Stimulated activated CD4-positive, alpha-beta T cell treated with anti-CD3 and anti-CD28 coated beads, Interleukin-1b, Interleukin-23, amount 100 ng/mL, for 48 hours (primary cell): ENCODE measurements at regions not wholly inside any gene's neighbourhood (a gene's known extent, or its start where the extent isn't known, plus 50 kb on each side); places are given as distances from the start of the nearest gene placed in this dataset.

ENCODE experiments used
- DNase-seq: peaks from one replicate; pipeline ENCODE4 v3.0.0-alpha.2; 2020

DNA sequence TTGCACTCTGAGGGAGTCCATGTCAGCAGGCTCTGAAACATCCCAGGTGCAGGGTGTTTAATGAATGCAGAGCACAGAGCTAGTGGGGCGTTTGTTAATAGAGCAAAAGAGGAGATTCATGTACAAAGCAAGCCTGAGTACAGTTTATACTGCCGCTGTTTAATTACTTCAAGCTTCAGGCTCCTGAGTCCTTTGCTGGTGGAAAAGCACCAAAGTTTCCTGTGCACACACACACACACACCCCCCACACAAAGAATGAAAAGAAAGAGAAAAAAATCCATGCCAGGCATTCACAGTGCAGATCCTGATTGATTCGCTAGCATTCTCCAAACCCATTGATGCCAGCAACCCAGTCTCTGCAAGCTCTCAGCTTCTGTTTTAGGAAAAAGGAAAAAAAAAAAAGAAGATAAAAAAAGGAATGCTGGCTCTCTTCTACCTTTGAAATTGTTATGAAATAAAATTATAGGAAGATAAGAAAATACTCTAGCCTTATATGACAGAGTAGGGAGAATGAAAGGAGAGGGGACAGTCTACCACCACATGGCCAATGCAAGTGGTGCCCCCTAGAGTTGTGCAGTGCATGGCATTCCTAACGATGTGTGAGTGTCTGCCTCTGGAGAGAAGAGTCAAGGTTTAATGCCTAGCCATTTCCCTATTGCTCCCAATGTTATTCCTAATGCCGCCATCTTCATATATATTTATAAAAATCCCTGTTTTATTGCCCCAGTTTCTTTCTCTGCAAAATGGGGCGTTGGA, 216.5 kb downstream of the TMEM114 start:
- no peak for DNase-seq

DNA sequence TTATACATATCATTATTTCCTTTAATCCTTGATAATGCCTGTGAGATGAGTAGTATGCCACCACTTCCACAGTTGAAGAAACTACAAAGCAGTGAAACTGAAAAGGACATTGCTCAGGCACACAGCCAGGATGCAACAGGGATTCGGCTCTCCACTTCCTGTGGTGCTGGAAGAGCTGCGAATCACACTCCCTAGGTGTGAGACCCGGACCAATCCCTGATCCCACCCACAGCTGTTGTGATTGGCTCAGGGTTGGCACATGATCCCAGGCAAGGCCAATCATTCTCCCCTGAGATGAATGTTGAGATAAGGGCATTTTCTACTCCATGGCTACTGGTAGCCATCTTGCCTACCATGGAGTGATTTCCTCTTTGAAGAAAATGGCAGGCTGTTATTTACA, 218.2 kb downstream of the TMEM114 start:
- DNase-seq = no peak

DNA sequence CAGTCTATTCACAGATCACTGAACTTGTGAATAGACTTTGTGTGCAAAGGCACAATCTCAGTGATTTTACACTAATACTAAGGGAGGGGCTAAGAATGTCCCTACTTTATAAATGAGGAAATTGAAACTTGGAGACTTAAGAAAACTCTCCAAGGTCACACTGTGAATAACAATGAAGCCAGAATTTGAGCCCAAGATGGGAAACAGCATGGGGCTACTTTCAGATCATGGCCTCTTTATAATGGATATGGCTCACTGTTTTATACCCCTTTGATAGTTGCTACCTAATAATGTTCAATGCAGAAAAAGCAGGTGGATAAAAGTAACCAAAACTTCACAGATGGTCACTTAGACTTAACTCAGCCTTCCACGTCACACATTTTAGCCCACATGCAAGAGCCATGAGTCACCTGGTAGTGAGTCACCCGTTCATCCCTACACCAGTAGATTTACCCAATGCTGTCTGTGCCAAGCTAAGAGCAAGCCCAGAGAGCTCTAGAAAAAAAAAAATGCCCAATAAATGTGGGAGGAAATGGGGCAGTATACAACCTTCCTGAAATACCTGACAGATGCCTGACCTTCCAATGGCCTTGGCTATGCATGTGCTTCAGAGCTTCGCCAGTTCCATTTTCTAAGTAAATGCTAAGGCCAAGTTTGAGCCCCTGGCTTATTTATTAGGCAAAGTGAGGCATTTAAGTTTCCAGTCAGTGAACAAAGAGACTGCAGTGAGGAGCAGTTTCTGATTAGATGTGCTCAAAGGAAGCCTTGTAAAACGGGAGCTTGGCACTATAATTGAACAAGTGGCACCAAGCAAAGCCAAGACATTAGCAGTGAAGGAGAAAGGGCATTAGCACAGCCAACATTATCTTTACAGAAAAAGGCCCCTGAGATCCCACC, 219.7 kb downstream of the TMEM114 start:
- no peak for DNase-seq

DNA sequence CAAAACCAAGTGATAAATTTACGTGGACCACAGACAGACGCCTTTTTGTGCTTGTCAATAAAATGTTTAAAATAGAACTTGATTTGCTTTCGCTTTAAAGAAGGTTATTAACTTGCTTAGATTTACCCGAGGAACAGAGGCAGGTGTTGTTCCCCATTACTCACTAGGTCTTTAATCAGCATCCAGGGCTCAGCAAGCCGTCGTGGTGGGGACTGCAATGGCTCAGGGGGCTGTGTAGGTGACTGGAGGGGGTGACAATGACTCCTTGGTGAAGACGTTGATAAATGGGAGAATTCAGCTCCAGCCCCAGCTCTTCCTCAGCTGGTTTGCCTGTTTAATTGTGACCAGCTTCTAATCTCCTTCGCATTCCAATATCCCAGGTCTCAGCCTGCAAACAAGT, 231.4 kb downstream of the TMEM114 start:
- no peak for DNase-seq

DNA sequence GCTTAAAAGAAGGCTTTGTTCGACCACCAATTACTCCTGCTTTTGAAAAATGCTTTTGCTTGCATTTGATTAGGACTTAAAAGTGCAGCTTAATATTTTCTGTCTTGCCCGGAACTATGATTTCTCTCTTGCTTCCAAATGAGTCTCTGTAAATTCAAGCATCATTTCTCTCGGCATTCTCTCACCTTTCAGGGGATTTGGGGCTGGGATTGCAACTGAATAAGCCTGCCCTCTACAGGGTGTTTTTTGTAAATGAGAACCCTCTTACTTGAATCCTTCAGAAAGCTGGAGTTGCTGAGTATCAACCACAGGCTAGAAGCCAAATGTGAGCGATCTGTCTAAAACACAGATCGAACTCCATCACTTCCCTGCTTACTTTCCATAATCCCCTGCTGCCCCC, 234.6 kb downstream of the TMEM114 start:
- DNase-seq = no peak

DNA sequence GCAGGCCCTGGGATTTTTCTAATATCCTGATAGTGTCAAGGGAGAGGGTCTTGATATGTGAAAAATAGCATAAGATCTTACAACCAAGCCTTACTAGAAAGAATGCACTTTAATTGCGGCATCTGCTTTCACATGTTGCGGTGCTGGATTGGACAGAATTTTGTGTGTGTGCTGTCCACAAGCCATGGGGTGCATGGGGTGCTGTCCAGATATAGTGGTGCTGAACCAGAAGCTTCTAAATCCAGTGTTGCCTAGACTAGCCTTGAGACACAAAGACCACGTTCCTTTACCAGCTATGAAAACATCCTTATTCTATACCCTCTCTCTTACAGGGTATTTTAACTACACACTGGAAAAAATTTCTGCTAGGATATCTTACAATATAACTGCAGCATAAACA, 244.0 kb downstream of the TMEM114 start:
- DNase-seq = no peak

DNA sequence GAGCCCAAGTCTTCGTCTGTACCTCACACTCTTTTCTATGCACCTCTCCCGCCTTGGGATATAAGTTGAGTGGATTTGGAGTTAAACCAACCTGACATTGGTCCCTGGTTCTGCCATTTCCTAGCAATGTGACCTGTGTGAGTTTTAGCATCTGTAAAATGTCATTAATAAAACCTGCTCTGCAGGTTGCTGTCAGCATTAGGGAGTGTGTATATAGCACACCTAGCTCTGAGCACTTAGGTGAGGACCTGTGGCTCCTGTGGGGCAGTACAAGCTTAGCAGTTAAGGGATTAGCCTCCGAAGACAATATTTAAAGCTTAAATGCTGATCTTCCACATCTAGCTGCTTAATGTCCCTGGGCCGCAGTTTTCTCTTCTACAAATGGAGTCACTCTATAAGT, 248.0 kb downstream of the TMEM114 start:
- no peak for DNase-seq

DNA sequence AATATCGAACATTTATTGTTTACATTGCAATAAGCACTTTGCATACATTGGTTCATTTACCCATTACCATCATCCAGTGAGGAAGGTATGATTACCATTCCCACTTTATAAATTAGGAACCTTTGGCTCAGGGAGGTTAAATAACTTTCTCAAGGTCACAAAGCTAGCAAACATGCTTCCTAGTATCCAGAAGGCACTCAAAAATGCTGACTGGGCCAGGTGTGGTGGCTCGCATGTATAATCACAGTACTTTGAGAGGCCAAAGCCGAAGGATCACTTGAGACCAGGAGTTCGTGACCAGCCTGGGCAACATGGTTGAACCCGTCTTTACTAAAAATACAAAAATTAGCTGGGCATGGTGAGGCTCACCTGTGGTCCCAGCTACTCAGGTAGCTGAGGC, 259.6 kb downstream of the TMEM114 start:
- no peak for DNase-seq

DNA sequence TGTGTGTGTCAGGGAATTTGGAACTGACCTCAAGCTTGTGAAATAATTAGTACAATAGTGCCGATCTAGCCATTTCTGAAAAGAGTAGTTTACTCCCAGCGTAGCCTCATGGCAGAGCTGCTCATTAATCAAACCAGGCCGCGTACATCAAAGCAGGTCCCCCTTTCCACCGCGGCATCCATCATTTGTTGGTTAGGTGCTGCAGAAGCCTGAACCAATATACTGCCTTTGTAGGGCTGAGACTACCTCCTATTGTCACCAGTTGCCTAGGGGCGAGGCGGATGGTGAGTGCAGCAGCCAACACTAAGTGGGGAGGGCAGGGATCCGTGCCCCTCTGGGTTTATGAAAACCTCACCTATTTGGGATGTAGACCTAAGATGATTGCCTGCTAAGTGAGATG, 264.1 kb downstream of the TMEM114 start:
- no peak for DNase-seq

DNA sequence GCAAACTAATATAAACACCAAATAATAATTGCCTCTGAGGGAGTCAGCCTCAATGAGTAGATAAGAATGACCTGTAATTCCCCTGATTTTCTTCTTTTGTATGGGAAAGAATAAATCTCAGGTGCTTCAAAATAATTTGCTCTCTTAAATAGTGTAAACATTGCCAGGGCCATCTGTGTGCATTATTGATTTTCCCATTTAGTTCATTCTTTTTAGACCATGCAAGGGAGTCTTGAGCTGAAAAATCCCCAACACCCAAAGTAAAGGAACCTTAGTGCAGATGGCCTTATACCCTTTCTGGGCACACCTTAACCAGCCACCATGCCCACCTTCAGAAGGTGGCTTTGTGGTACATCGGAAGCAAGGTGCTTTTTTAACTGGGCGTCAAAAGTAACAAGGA, 267.2 kb downstream of the TMEM114 start:
- no peak for DNase-seq

DNA sequence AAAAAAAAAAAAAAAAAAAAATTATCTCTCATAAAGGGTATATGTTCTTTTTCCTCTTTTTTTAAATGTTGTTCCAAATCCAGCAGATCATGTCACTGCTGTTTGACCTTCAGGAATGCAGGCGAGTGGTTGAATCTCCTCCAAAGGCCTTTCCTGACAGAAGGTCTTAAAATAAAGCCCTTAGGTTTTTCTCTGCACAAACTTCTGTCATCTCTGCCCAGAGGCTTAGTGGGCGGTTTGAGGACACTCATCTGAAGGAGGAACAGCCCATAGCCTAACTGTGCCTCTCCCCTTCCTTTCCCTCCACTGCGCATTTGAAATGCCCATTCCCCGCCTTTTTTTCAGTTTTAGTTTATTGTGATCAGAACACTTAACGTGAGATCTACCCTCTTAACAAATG, 270.2 kb downstream of the TMEM114 start:
- DNase-seq = no peak

DNA sequence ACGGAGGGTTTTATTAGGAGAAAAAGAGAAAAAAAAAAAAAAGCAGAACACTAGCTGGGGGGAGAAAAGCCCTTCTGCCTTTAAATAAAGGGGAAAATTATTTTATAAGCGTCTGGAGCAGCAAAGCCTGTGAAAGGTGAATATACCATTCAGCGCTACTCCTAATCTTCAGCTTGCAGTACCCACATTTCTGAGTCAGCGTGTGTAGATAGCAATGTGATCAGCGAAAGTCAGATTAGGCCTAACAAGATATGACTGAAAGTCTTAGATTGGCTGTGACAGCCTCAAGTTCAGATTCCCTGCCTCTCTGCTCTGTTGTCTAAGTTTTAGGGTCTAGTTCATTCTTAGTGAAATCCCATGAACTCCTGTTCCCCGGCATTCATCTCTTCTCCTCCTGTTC, 279.5 kb downstream of the TMEM114 start:
- DNase-seq = no peak

DNA sequence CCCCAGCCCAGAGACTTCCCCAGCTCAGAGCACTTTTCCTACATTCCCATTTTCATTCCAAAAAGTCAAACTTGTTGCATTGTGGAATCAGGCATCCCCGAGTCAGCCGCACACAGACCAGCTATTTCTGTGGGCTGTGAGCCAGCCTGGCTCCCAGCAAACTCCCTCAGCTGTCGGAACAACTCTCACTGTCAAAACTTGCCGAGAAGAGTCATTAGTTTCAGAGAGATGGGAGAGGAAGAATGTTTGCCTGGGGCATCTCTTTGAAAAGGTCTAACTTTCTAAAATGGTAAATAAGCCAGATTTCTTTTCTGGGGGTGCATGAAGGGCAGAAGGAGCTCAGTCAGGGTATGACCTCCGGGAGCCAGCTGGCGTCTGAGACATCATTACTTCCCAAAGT, 280.0 kb downstream of the TMEM114 start:
- no peak for DNase-seq

DNA sequence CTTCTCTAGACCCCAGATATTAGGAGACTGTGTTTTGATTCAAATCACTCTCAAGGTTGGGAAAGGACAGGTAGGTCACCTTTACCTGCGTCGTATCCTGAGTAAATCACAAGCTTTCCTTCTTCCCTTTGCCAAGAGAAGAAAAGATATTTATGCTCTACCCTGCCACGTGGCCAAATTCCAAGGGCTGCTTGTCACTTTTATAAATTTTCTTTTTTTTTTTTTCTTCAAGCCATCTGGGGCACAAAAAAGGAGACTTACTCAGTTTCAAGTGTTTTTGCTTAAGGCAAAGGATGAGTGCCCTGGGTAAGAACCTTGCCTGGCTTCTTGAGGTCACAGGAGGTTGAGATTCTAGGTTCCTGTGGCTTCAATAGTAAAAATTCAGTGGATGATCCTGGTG, 285.1 kb downstream of the TMEM114 start:
- DNase-seq = no peak

DNA sequence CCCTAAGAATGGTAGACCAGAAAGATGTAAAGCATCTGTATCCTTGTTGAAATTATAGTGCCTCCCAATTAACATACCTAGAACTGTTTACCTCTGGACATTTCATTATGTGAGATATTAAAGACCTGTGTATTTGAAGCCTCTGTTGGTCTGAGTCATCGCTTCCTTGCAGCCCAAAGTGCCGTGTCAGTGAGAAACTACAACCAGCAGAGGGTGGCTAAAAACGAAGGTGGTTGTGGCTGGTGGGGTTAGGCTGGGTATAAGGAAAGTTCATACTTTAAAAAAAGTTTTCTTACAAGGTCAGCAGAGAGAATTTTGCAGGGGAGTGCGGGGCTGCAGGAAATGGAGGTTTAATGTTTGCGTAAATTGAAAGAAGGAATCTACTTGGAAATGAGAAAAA, 290.7 kb downstream of the TMEM114 start:
- DNase-seq = no peak

DNA sequence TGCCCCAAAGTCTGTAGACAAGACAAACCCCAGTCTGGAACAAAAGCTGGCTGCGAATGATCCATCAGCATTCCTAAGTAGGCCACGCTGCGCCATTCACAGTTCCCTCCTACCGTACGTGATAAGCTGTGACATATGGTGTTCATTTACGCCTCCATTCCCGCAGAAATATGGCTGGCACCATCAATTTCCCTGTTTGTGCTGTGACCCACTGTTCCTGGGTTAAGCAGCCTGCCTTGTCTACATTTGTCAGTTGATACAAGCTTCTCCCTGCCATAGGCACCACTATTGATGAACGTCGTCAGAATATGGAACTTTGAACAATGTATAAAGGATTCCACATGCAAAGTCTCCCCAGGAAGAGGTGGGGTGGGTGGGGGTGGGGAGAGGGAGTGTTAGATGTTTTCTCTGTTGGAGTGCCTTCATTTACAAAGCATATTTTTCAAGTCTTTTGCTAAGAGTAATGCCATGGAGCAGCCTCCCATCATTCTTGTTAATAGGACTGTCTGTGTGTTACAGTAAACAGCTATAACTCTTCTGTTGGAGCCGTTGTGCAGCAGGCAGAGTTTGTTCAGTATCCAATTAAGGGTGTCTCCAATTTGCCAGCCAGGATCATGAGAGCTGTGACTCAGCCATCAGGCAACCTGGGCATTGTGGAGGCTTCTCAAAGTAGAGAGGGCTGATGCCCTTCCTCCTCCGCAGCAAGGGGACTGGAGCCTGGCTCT, 294.6 kb downstream of the TMEM114 start:
- DNase-seq = no peak

DNA sequence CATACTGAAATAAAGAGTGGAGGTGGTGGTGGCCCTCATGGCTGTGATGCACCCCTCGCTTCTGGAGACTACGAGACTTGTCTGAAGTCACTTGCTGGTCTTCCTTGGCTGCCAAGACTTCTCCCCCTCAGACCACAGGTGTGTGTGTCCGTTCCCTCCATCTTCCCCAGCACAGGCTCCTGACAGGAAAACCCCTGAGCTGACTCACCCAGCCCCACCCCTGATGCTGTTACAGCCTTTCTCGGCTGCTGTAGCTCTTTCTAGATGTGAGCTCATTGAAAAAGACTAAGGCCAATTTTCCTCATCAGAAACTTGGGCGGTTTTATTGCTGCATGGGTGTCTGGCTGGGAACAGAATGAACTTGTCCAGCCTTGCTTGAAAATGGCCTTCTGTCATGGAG, 296.9 kb downstream of the TMEM114 start:
- DNase-seq = no peak

DNA sequence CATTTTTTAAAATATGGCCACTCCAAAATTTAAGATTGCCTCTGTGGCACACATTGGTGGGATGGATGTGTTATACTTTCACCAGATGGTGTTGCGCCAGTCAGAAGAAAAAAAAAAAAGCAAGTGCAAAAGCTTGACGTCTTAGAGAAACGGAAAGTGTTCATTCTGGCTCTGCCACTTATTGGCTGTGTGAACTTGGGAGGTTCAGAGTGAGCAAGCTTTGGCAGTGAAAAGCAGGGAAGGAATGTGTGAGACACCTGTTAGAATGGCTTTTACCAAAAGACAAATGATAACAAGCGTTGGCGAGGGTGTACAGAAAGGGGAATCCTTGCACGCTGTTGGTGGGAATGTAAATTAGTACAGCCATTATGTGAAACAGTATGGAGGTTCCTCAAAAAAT, 298.0 kb downstream of the TMEM114 start:
- no peak for DNase-seq

DNA sequence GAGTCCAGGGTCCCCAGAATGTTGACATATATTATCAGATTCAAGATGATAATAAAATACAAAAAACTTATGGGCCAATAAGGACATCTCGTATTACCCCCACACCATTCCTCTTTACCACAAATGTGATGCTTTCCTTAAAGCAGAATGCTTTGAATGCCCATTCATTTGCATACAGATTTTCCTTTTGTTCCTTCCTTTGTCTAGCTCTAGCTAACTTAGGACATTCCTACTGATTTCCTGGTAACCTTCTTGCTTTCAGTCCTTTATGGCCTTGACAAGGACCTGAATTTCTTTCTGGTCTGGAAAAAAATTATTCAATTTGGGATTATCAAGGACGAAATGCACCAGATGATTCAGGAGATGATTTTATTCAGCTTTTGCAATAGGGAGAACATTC, 304.0 kb downstream of the TMEM114 start:
- DNase-seq = no peak

DNA sequence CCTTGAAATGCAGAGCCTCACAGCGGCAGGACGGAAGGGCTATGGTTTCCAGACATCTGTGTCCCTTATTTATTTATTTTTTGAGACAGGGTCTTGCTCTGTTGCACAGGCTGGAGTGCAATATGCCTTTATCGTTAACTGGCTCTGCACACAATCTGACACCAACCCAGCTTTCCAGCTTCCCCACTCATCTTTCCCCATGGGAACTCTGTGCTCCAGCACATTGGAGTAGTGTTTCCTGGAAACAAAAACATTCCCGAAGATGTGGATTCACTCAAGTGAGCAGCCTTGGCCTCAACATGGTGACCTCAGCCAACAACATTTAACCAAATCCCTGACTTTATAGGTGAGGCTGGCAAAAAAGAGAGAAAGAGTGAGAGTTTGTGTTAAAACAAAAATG, 307.1 kb downstream of the TMEM114 start:
- no peak for DNase-seq

DNA sequence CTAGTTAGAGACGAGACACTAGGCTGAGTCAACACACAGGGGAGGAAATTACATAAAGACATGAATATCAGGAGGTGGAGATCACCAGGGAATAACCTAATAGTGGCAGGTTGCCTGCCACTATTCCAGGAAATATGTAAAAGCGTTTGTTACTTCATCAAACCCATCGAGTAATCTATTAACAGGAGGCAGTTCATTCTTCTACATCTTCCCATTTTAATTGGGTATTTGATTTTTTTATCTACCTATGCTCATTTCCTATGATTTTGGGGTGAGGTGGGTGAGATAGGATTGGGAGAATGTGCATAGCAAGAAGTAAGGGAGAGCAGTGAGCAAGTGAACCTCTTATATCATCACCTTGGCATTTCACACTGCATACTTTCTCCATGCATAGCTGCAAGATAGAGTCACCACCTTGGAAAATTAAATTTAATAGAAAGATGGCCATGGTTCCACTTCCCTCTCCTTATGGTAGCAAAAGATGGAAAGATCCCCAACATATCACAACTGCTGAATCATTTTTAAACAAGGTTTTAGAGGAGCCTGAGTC, 312.2 kb downstream of the TMEM114 start:
- no peak for DNase-seq

DNA sequence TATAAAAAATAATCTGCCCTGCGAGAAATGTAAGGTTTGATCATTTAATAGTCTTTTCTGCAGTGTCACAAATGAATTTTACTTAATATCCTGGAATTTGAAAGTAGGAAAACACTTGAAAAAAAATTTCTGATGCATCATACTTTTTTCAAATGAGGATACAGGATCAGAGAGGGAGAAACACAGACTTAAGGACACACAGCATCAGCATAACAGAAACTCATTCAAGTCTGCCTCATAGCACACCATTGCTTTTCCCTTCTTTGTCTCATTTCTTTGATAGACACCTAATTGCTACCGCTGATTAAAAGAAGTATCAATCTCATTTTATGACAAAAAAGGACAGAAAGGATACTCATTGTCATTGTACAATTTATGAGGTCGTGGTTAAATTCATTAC, 319.0 kb downstream of the TMEM114 start:
- no peak for DNase-seq

DNA sequence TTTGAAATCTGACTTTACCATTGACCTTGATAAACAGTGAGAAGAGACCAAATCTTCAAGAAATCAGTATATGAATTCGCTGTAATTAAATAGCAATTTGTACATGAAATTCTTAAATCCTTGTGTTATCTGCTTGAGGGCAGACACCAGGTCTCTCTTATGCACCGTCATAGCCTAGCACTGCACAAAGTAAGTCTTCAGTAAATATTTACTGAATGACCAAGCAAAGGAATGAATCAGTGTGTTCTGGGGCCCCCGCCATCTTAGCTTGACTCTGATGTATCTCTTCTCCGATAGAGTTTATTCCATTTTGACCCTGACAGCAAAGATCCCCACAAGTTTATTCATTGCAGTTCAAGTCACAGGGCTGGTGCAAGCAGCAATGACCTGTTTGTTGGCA, 328.0 kb downstream of the TMEM114 start:
- DNase-seq = no peak

DNA sequence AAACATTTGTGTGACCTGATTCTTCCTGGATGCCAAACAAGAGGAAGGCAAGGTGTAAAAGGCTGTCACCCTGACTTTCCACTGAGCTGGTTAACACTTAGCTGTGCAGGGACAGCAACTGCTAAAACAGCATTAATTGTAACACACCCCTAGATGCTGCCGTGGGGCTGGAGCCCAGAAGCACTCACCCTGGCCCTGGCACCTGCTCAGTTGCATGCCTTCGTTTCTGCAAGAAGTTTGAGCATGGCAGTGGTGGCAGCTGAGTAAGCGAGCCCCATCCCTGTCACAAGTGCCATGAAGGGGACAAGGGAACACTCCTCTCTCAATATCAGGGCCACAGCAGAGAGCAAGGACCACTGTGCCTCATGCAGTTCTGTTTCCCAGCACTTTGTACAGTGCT, 330.2 kb downstream of the TMEM114 start:
- DNase-seq = no peak
